ENCODE measurements at regions not wholly inside any gene's neighbourhood (a gene's known extent, or its start where the extent isn't known, plus 50 kb on each side); places are given as distances from the start of the nearest gene placed in this dataset.

- TF ChIP-seq ZBTB49 (CRISPR knock-in tag; IDR thresholded peaks at IDR 0.05; ENCODE audit: borderline replicate concordance): no peak
- TF ChIP-seq ZNF717 (CRISPR knock-in tag; IDR thresholded peaks at IDR 0.05): no peak
- no peak for TF ChIP-seq HDAC6 (IDR thresholded peaks at IDR 0.05; ENCODE audit: low read depth, low read length)
- TF ChIP-seq SRSF3 (IDR thresholded peaks at IDR 0.05; ENCODE audit: insufficient read depth, low read length): no peak
- no peak for TF ChIP-seq RBM39 (optimal IDR thresholded peaks at IDR 0.05; ENCODE audit: low read depth, low read length)
- no peak for TF ChIP-seq ZNF696 (CRISPR knock-in tag; conservative IDR thresholded peaks at IDR 0.05)
Observed at GRCh38 chr2:13917958-13918357, 714.6 kb upstream of the LRATD1 start (continued).

- no peak overlapping the region for H3K4me2 ChIP-seq (ENCODE audit: insufficient read depth, low read length)
- intact Hi-C loops (cut with micrococcal nuclease): no loop called here
- H3K4me3 ChIP-seq: no peak overlapping the region
- H3K36me3 ChIP-seq (ENCODE audit: control insufficient read depth, insufficient read depth, low read length): no peaks in the 10 kb centered on the region
- H3K9ac ChIP-seq (ENCODE audit: insufficient read depth in 1 of 2, low read depth in 2 of 2, low read length in 2 of 2): no peak overlapping the region
- no peaks in the 10 kb centered on the region for H3K4me1 ChIP-seq (replicated peaks in 1 of 2; ENCODE audit: control insufficient read depth in 2 of 2, insufficient read depth in 2 of 2, low read length in 2 of 2)
- H3K79me2 ChIP-seq (ENCODE audit: control insufficient read depth, insufficient read depth, low read length): no peaks in the 10 kb centered on the region
- H3K27me3 ChIP-seq (ENCODE audit: control insufficient read depth in 2 of 2, insufficient read depth in 2 of 2, low read length in 2 of 2): no peaks in the 10 kb centered on the region
- ChIA-PET CTCF (ENCODE audit: low intra/inter-chr PET ratio) (no interaction called here), POLR2A (no interaction called here)
- H4K20me1 ChIP-seq (replicated peaks; ENCODE audit: control insufficient read depth, insufficient read depth, low read length): no peaks in the 10 kb centered on the region
- DNase-seq (ENCODE audit: extremely low read depth in 1 of 4, low spot score in 3 of 4) (no peak), ATAC-seq (no peak), FAIRE-seq (no peak)
- H3K27ac ChIP-seq (ENCODE audit: extremely low read depth, low read depth, low read length): no peak overlapping the region
- WGBS (ENCODE audit: insufficient coverage, low coverage, missing lambda C conversion rate): 0% methylated on average over 4 of the region's 4 CpGs
- no TSS peak for BruUV-seq (replicated peaks)
- no peak for TF ChIP-seq HNRNPLL (IDR thresholded peaks at IDR 0.05; ENCODE audit: low read depth, low read length, poor library complexity, severe bottlenecking)
- TF ChIP-seq ZNF253 (CRISPR knock-in tag; conservative IDR thresholded peaks at IDR 0.05): no peak
- TF ChIP-seq KDM2B (CRISPR knock-in tag; IDR thresholded peaks at IDR 0.05): no peak
- in situ Hi-C loops (cut with MboI): no loop called here
- H3K9me3 ChIP-seq (replicated peaks; ENCODE audit: control insufficient read depth, insufficient read depth, low read depth, low read length): no peaks in the 10 kb centered on the region
- H2AFZ ChIP-seq (ENCODE audit: low read depth, low read length): no peak overlapping the region
- no peaks in the 10 kb centered on the region for H3K9me1 ChIP-seq (ENCODE audit: control insufficient read depth, insufficient read depth, low read length)
Observed at GRCh38 chr2:13919981-13920382, 712.5 kb upstream of the LRATD1 start.
